Smooth muscle cell (in vitro differentiated cells): ENCODE measurements at regions not wholly inside any gene's neighbourhood (a gene's known extent, or its start where the extent isn't known, plus 50 kb on each side); places are given as distances from the start of the nearest gene placed in this dataset.

Source experiments
- DNase-seq: peaks from one replicate; lab custom pipeline; 2025; ENCODE audit not compliant: unreplicated experiment; lab: John Stamatoyannopoulos, UW
- H2AFZ ChIP-seq: fragments of 200-600 bp; sonication (generic); 2 replicates; pipeline ENCODE4 v1.6.0; 2016; ENCODE audit warnings: antibody characterized with exemption, low read depth, mild to moderate bottlenecking
- H3F3A ChIP-seq: fragments of 200-600 bp; sonication (generic); 2 replicates; pipeline ENCODE4 v1.6.0; 2017; ENCODE audit warnings: antibody characterized with exemption, low read depth
- H3K27ac ChIP-seq: fragments of 200-600 bp; sonication (generic); 2 replicates; pipeline ENCODE4 v1.5.1; 2016; ENCODE audit warnings: low read depth, mild to moderate bottlenecking
- H3K27me3 ChIP-seq: fragments of 200-600 bp; sonication (generic); 2 replicates; pipeline ENCODE4 v1.6.1; 2016; ENCODE audit warnings: low read depth, mild to moderate bottlenecking
- H3K36me3 ChIP-seq: fragments of 200-600 bp; sonication (generic); 2 replicates; pipeline ENCODE4 v1.5.1; 2016; ENCODE audit warnings: low read depth
- H3K4me1 ChIP-seq: fragments of 200-600 bp; sonication (generic); 2 replicates; pipeline ENCODE4 v1.5.1; 2016; ENCODE audit warnings: low read depth
- H3K4me2 ChIP-seq: fragments of 200-600 bp; sonication (generic); 2 replicates; pipeline ENCODE4 v1.6.0; 2016; ENCODE audit warnings: mild to moderate bottlenecking
- H3K4me3 ChIP-seq: fragments of 200-600 bp; sonication (generic); 2 replicates; pipeline ENCODE4 v1.5.1; 2016; ENCODE audit warnings: mild to moderate bottlenecking
- H3K79me2 ChIP-seq: fragments of 200-600 bp; sonication (generic); 2 replicates; pipeline ENCODE4 v1.6.0; 2016; ENCODE audit warnings: low read depth, mild to moderate bottlenecking
- H3K9ac ChIP-seq: fragments of 200-600 bp; sonication (generic); 2 replicates; pipeline ENCODE4 v1.6.0; 2016; ENCODE audit warnings: low read depth
- H3K9me3 ChIP-seq: fragments of 200-600 bp; sonication (generic); replicated peaks from 2 replicates; pipeline ENCODE4 v1.5.1; 2016; ENCODE audit warnings: low read depth
- H4K20me1 ChIP-seq: fragments of 200-600 bp; sonication (generic); 2 replicates; pipeline ENCODE4 v1.6.0; 2016; ENCODE audit warnings: low read depth
- WGBS: methylation state at CpG from one replicate; pipeline ENCODE4 v1.1.7; 2016; ENCODE audit warnings: low lambda C conversion rate; 5-methylcytosine and 5-hydroxymethylcytosine counted together
- TF ChIP-seq, protein P1 (sequence below): fragments of 200-600 bp; sonication (generic); IDR thresholded peaks from 2 replicates; pipeline ENCODE4 v1.5.1; 2017; ENCODE audit warnings: borderline replicate concordance, mild to moderate bottlenecking, antibody characterized with exemption; ENCODE audit not compliant: insufficient read depth, poor library complexity, severe bottlenecking

DNA sequence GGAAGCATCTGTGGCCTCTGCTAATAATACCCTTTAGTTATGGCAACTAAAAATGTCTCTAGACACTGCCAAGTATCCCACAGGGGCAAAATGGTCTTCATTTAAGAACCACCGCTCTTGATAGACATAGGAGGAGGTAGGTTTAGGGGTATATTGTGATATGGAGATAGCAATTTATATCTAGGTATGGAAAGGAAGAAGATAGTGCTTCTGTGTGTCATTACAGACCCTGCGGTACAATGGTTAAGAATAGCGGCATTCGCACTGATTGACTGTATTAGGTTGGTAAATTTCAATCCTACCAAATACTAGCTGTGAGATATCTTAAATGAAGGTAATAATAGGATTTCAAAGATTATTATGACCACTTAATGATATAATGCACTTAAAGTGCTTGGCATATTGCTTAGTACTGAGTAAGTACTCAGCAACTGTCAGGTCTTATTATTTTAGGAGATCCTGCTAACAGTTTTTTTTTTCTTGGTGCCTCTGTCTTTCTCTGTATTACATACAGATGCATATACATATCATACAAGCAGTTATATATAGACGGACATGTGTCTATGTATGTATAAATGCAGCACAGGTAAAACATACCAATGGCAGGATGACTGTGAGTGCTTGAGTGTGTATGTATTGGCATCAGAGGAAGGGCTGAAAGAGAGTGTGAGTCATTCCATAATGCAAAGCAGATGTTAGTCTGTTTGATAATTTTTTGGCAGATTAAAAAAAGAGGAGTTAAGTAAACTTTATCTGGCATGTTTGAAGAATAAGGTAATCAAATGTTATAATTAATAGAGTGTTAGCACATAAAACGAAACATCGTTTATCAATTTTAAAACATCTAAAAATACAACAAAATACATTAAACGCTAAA lies 50.0 kb upstream of the ITGB8 start:
- Histone ChIP-seq H3K4me1 (no peaks in the 10 kb centered on the region), H3K4me2 (no peak overlapping the region), H2AFZ (no peak overlapping the region), H3K27ac (no peak overlapping the region), H3K36me3 (no peaks in the 10 kb centered on the region), H3K9ac (no peak overlapping the region), H3K79me2 (no peaks in the 10 kb centered on the region), H3K4me3 (no peak overlapping the region), H3F3A (no peaks in the 10 kb centered on the region), H3K9me3 (no peaks in the 10 kb centered on the region), H3K27me3 (no peaks in the 10 kb centered on the region), H4K20me1 (no peaks in the 10 kb centered on the region)
- TF ChIP-seq, protein P1, sequence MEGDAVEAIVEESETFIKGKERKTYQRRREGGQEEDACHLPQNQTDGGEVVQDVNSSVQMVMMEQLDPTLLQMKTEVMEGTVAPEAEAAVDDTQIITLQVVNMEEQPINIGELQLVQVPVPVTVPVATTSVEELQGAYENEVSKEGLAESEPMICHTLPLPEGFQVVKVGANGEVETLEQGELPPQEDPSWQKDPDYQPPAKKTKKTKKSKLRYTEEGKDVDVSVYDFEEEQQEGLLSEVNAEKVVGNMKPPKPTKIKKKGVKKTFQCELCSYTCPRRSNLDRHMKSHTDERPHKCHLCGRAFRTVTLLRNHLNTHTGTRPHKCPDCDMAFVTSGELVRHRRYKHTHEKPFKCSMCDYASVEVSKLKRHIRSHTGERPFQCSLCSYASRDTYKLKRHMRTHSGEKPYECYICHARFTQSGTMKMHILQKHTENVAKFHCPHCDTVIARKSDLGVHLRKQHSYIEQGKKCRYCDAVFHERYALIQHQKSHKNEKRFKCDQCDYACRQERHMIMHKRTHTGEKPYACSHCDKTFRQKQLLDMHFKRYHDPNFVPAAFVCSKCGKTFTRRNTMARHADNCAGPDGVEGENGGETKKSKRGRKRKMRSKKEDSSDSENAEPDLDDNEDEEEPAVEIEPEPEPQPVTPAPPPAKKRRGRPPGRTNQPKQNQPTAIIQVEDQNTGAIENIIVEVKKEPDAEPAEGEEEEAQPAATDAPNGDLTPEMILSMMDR: no peak
- 69% methylated on average over 8 of the region's 8 CpGs for WGBS
- no peak for DNase-seq
